ENCODE measurements at regions not wholly inside any gene's neighbourhood (a gene's known extent, or its start where the extent isn't known, plus 50 kb on each side); places are given as distances from the start of the nearest gene placed in this dataset.

- no peak for DNase-seq (ENCODE audit: low spot score)
These were observed 158.8 kb upstream of the SLC39A10 start for GRCh38 chr2:195498176-195498575.

GRCh38 chr2:195496991-195497390, 160.0 kb upstream of the SLC39A10 start:
- DNase-seq (ENCODE audit: low spot score), result no peak

GRCh38 chr2:195495966-195496365, 161.1 kb upstream of the SLC39A10 start:
- DNase-seq (ENCODE audit: low spot score), result no peak

GRCh38 chr2:195495351-195495750, 161.7 kb upstream of the SLC39A10 start:
- no peak for DNase-seq (ENCODE audit: low spot score)

- DNase-seq (ENCODE audit: low spot score), result no peak
These were observed 162.6 kb upstream of the SLC39A10 start for GRCh38 chr2:195494451-195494850.

GRCh38 chr2:195493416-195493815, 163.6 kb upstream of the SLC39A10 start:
- no peak for DNase-seq (ENCODE audit: low spot score)

- no peak for DNase-seq (ENCODE audit: low spot score)
These were observed 166.7 kb upstream of the SLC39A10 start for GRCh38 chr2:195490319-195490718.

- DNase-seq (ENCODE audit: low spot score), result no peak
These were observed 167.9 kb upstream of the SLC39A10 start for GRCh38 chr2:195489101-195489500.

- DNase-seq (ENCODE audit: low spot score), result no peak
These were observed 168.5 kb upstream of the SLC39A10 start for GRCh38 chr2:195488567-195488966.

GRCh38 chr2:195486987-195487644, 169.9 kb upstream of the SLC39A10 start:
- DNase-seq (ENCODE audit: low spot score), result no peak

GRCh38 chr2:195486520-195486919, 170.5 kb upstream of the SLC39A10 start:
- DNase-seq (ENCODE audit: low spot score), result no peak

GRCh38 chr2:195482010-195482409, 175.0 kb upstream of the SLC39A10 start:
- no peak for DNase-seq (ENCODE audit: low spot score)

- no peak for DNase-seq (ENCODE audit: low spot score)
These were observed 176.9 kb upstream of the SLC39A10 start for GRCh38 chr2:195480121-195480520.

- DNase-seq (ENCODE audit: low spot score), result no peak
These were observed 177.6 kb upstream of the SLC39A10 start for GRCh38 chr2:195479407-195479806.

GRCh38 chr2:195477996-195478382, 179.0 kb upstream of the SLC39A10 start:
- no peak for DNase-seq (ENCODE audit: low spot score)

GRCh38 chr2:195477248-195477995, 179.6 kb upstream of the SLC39A10 start:
- DNase-seq (ENCODE audit: low spot score), result no peak

GRCh38 chr2:195475336-195475735, 181.7 kb upstream of the SLC39A10 start:
- DNase-seq (ENCODE audit: low spot score), result no peak

- DNase-seq (ENCODE audit: low spot score), result no peak
These were observed 183.2 kb upstream of the SLC39A10 start for GRCh38 chr2:195473862-195474261.

- DNase-seq (ENCODE audit: low spot score), result no peak
These were observed 184.4 kb upstream of the SLC39A10 start for GRCh38 chr2:195472501-195473234.

- DNase-seq (ENCODE audit: low spot score), result no peak
These were observed 185.2 kb upstream of the SLC39A10 start for GRCh38 chr2:195471807-195472206.

- DNase-seq (ENCODE audit: low spot score), result no peak
These were observed 185.9 kb upstream of the SLC39A10 start for GRCh38 chr2:195471163-195471562.

- no peak for DNase-seq (ENCODE audit: low spot score)
These were observed 186.4 kb upstream of the SLC39A10 start for GRCh38 chr2:195470622-195471021.

GRCh38 chr2:195468771-195469170, 188.3 kb upstream of the SLC39A10 start:
- DNase-seq (ENCODE audit: low spot score), result no peak
